ENCODE measurements at regions not wholly inside any gene's neighbourhood (a gene's known extent, or its start where the extent isn't known, plus 50 kb on each side); places are given as distances from the start of the nearest gene placed in this dataset.

- Histone ChIP-seq H3K4me3 (ENCODE audit: low read length, poor library complexity, severe bottlenecking) (no peak overlapping the region), H3K4me2 (ENCODE audit: low read depth, low read length, poor library complexity, severe bottlenecking) (no peak overlapping the region), H3K9ac (ENCODE audit: low read depth, low read length, poor library complexity, severe bottlenecking) (no peak overlapping the region), H4K20me1 (ENCODE audit: insufficient read depth, low read length, poor library complexity, severe bottlenecking) (no peaks in the 10 kb centered on the region), H3K79me2 (ENCODE audit: insufficient read depth, low read length) (no peaks in the 10 kb centered on the region), H3K4me1 (ENCODE audit: insufficient read depth, low read length, poor library complexity, severe bottlenecking) (no peaks in the 10 kb centered on the region), H3K9me2 (replicated peaks; ENCODE audit: low read depth, low read length) (no peaks in the 10 kb centered on the region), H3K27me3 (ENCODE audit: insufficient read depth, low read length, poor library complexity, severe bottlenecking) (no peaks in the 10 kb centered on the region), H3K36me3 (ENCODE audit: insufficient read depth, low read length) (no peaks in the 10 kb centered on the region), H2AFZ (ENCODE audit: low read length) (no peak overlapping the region), H3K9me3 (ENCODE audit: insufficient read depth, low read depth, low read length) (no peaks in the 10 kb centered on the region), H3F3A (ENCODE audit: low read depth) (no peaks in the 10 kb centered on the region)
- TF ChIP-seq EZH2phosphoT487 (IDR thresholded peaks at IDR 0.05; ENCODE audit: borderline replicate concordance): no peak
- TF ChIP-seq CTCF (conservative IDR thresholded peaks at IDR 0.05; ENCODE audit: low read length): no peak
Measured at GRCh38 chr17:79519601-79520000, 91.2 kb downstream of the RBFOX3 start.

GRCh38 chr17:79518585-79519523 lies 92.0 kb downstream of the RBFOX3 start:
- Histone ChIP-seq H2AFZ (ENCODE audit: low read length) (no peak overlapping the region), H3F3A (ENCODE audit: low read depth) (no peaks in the 10 kb centered on the region), H3K4me2 (ENCODE audit: low read depth, low read length, poor library complexity, severe bottlenecking) (no peak overlapping the region), H3K4me1 (ENCODE audit: insufficient read depth, low read length, poor library complexity, severe bottlenecking) (no peaks in the 10 kb centered on the region), H3K9me2 (replicated peaks; ENCODE audit: low read depth, low read length) (no peaks in the 10 kb centered on the region), H3K9ac (ENCODE audit: low read depth, low read length, poor library complexity, severe bottlenecking) (no peak overlapping the region), H3K9me3 (ENCODE audit: insufficient read depth, low read depth, low read length) (no peaks in the 10 kb centered on the region; the same call in 1 of the 2 replicates), H3K36me3 (ENCODE audit: insufficient read depth, low read length) (no peaks in the 10 kb centered on the region), H3K27me3 (ENCODE audit: insufficient read depth, low read length, poor library complexity, severe bottlenecking) (no peaks in the 10 kb centered on the region), H3K79me2 (ENCODE audit: insufficient read depth, low read length) (no peaks in the 10 kb centered on the region), H3K4me3 (ENCODE audit: low read length, poor library complexity, severe bottlenecking) (no peak overlapping the region), H4K20me1 (ENCODE audit: insufficient read depth, low read length, poor library complexity, severe bottlenecking) (no peaks in the 10 kb centered on the region)
- TF ChIP-seq CTCF (conservative IDR thresholded peaks at IDR 0.05; ENCODE audit: low read length) (no peak), EZH2phosphoT487 (IDR thresholded peaks at IDR 0.05; ENCODE audit: borderline replicate concordance) (no peak)

GRCh38 chr17:79517827-79518584 lies 92.8 kb downstream of the RBFOX3 start:
- no peaks in the 10 kb centered on the region for H3K36me3 ChIP-seq (ENCODE audit: insufficient read depth, low read length)
- no peaks in the 10 kb centered on the region for H3K79me2 ChIP-seq (ENCODE audit: insufficient read depth, low read length)
- H3K4me3 ChIP-seq (ENCODE audit: low read length, poor library complexity, severe bottlenecking): no peak overlapping the region
- H3F3A ChIP-seq (ENCODE audit: low read depth): no peaks in the 10 kb centered on the region
- no peaks in the 10 kb centered on the region for H3K4me1 ChIP-seq (ENCODE audit: insufficient read depth, low read length, poor library complexity, severe bottlenecking)
- no peak overlapping the region for H3K4me2 ChIP-seq (ENCODE audit: low read depth, low read length, poor library complexity, severe bottlenecking)
- no peak overlapping the region for H2AFZ ChIP-seq (ENCODE audit: low read length)
- H3K9me2 ChIP-seq (replicated peaks; ENCODE audit: low read depth, low read length): no peaks in the 10 kb centered on the region
- H3K9ac ChIP-seq (ENCODE audit: low read depth, low read length, poor library complexity, severe bottlenecking): no peak overlapping the region
- no peaks in the 10 kb centered on the region; the same call in 1 of the 2 replicates for H3K9me3 ChIP-seq (ENCODE audit: insufficient read depth, low read depth, low read length)
- no peak for TF ChIP-seq CTCF (conservative IDR thresholded peaks at IDR 0.05; ENCODE audit: low read length)
- TF ChIP-seq EZH2phosphoT487 (IDR thresholded peaks at IDR 0.05; ENCODE audit: borderline replicate concordance): no peak
- H4K20me1 ChIP-seq (ENCODE audit: insufficient read depth, low read length, poor library complexity, severe bottlenecking): no peaks in the 10 kb centered on the region
- no peaks in the 10 kb centered on the region for H3K27me3 ChIP-seq (ENCODE audit: insufficient read depth, low read length, poor library complexity, severe bottlenecking)
